Activated T-helper 1 cell treated with anti-CD3 and anti-CD28 coated beads, Interleukin-12 subunit alpha, Interleukin-12 subunit beta, Interleukin-2, Interleukin-4 antibody, amounts not matched to agents 30 ng/mL and 10 ng/mL and 1 ng/mL, durations not matched to agents 14 hours and 24 hours and 36 hours (primary cell): ENCODE measurements at regions not wholly inside any gene's neighbourhood (a gene's known extent, or its start where the extent isn't known, plus 50 kb on each side); places are given as distances from the start of the nearest gene placed in this dataset.

ENCODE experiments used
- DNase-seq: peaks from one replicate; pipeline ENCODE4 v3.0.0; 2021; ENCODE audit warnings: low spot score
- H3K27ac Mint-ChIP-seq: one replicate; pipeline ENCODE4 v1.8.0; 2021; ENCODE audit warnings: mild to moderate bottlenecking, mixed read lengths
- H3K27me3 Mint-ChIP-seq: one replicate; pipeline ENCODE4 v1.8.0; 2022; ENCODE audit warnings: mild to moderate bottlenecking, moderate library complexity, mixed read lengths; ENCODE audit not compliant: insufficient read depth
- H3K36me3 Mint-ChIP-seq: one replicate; pipeline ENCODE4 v1.8.0; 2021; ENCODE audit warnings: low read depth, mixed read lengths
- H3K4me1 Mint-ChIP-seq: one replicate; pipeline ENCODE4 v1.8.0; 2021; ENCODE audit warnings: low read depth, mixed read lengths
- H3K4me3 Mint-ChIP-seq: one replicate; pipeline ENCODE4 v1.8.0; 2021; ENCODE audit warnings: mild to moderate bottlenecking, moderate library complexity, mixed read lengths
- H3K9me3 Mint-ChIP-seq: one replicate; pipeline ENCODE4 v1.8.0; 2021; ENCODE audit warnings: mixed read lengths
- intact Hi-C: fragments of 100-400 bp; cut with micrococcal nuclease; formaldehyde crosslinking; loops from one replicate; pipeline ENCODE4 v1.15.1; 2024

DNA sequence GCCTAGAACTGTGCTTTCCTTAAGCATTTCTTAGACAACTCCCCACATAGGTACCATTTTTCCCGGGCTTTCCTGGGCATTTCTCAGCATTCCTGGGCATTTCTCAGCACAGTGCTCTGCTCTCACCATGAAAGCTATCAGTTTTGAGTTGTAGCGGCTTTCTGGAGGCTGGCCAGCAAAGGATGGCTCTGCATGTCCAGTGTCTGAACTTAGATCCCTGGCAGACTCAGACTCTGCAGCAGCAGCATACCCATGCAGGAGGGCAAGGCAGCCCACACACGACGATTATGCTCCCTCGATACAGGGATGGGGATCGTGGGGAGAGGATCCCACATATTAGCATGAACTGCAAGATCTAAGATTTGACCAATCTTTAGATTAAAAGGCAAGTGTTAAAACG, 248.9 kb upstream of the MKI67 start:
- intact Hi-C loops: no loop called here
- Mint-ChIP-seq H3K4me1 (peaks cover 10% of the 10 kb centered on the region), H3K27ac (no peak overlapping the region), H3K4me3 (no peak overlapping the region), H3K27me3 (peaks cover 3% of the 10 kb centered on the region), H3K9me3 (no peaks in the 10 kb centered on the region), H3K36me3 (no peaks in the 10 kb centered on the region)
- DNase-seq: no peak

- no peak overlapping the region for H3K4me3 Mint-ChIP-seq
- no peaks in the 10 kb centered on the region for H3K9me3 Mint-ChIP-seq
- no peak overlapping the region for H3K27ac Mint-ChIP-seq
- intact Hi-C loops: no loop called here
- H3K27me3 Mint-ChIP-seq: peaks cover 3% of the 10 kb centered on the region
- no peaks in the 10 kb centered on the region for H3K36me3 Mint-ChIP-seq
- H3K4me1 Mint-ChIP-seq: peaks cover 10% of the 10 kb centered on the region
- no peak for DNase-seq
Observed at GRCh38 chr10:128377364-128377987, 251.3 kb upstream of the MKI67 start.

- DNase-seq: no peak
- H3K27ac Mint-ChIP-seq: no peak overlapping the region
- intact Hi-C loops: no loop called here
- no peaks in the 10 kb centered on the region for H3K9me3 Mint-ChIP-seq
- H3K27me3 Mint-ChIP-seq: peaks cover 3% of the 10 kb centered on the region
- peaks cover 8% of the 10 kb centered on the region for H3K4me1 Mint-ChIP-seq
- no peaks in the 10 kb centered on the region for H3K36me3 Mint-ChIP-seq
- no peak overlapping the region for H3K4me3 Mint-ChIP-seq
Observed at GRCh38 chr10:128377988-128378387, 251.8 kb upstream of the MKI67 start.

GRCh38 chr10:128380946-128381345, 254.7 kb upstream of the MKI67 start:
- Mint-ChIP-seq H3K4me1 (no peaks in the 10 kb centered on the region), H3K4me3 (no peak overlapping the region), H3K36me3 (no peaks in the 10 kb centered on the region), H3K27ac (no peak overlapping the region), H3K27me3 (no peaks in the 10 kb centered on the region), H3K9me3 (no peaks in the 10 kb centered on the region)
- intact Hi-C loops: no loop called here
- DNase-seq: no peak

DNA sequence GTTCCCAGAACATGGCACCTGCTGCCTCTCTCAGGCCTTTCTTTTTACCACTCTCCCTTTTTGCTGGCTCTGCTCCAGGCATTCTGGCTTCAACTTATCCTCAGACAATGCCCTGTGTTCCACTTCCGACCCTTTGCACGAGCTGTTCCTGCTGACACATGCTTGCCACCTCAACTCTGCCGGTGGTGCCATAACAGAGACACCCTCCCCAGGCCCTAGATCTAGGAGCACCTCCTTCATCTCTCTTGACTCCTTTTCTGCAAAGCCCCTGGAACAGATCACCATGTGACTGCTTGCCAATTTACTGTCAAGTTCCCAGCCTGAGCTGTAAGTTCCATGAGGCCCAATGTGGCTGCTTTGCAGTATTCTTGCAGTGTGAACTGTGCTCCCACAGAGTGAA, 256.0 kb upstream of the MKI67 start:
- intact Hi-C loops: no loop called here
- no peaks in the 10 kb centered on the region for H3K4me1 Mint-ChIP-seq
- no peaks in the 10 kb centered on the region for H3K27me3 Mint-ChIP-seq
- DNase-seq: no peak
- no peak overlapping the region for H3K27ac Mint-ChIP-seq
- no peak overlapping the region for H3K4me3 Mint-ChIP-seq
- H3K9me3 Mint-ChIP-seq: no peaks in the 10 kb centered on the region
- no peaks in the 10 kb centered on the region for H3K36me3 Mint-ChIP-seq

DNA sequence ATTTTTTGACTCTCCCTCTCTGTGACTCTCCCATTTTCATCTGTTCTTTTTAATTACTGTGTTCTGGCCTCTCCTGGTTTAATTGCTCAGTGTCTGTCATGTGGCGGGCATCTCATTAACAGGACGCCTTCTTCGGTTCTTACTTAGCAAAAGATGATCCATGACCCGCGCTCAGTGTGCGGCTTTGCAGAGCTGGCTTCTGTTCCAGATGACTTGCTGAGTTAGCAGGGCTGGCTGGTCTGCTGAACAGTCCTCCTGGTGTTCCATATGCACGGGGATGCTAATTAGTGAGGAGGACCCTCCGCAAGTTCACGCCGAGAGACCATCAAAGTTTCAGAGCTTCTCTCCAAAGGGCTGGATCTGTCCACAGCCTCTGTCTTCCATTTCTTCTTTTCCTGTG, 258.6 kb upstream of the MKI67 start:
- Mint-ChIP-seq H3K9me3 (no peaks in the 10 kb centered on the region), H3K36me3 (no peaks in the 10 kb centered on the region), H3K27ac (no peak overlapping the region), H3K4me1 (no peaks in the 10 kb centered on the region), H3K4me3 (no peak overlapping the region), H3K27me3 (peaks cover 1% of the 10 kb centered on the region)
- DNase-seq: no peak
- intact Hi-C loops: no loop called here

GRCh38 chr10:128386231-128386630, 260.0 kb upstream of the MKI67 start:
- H3K36me3 Mint-ChIP-seq: no peaks in the 10 kb centered on the region
- no peaks in the 10 kb centered on the region for H3K4me1 Mint-ChIP-seq
- no peak overlapping the region for H3K4me3 Mint-ChIP-seq
- no peak overlapping the region for H3K27ac Mint-ChIP-seq
- intact Hi-C loops: no loop called here
- no peak for DNase-seq
- H3K27me3 Mint-ChIP-seq: peaks cover 3% of the 10 kb centered on the region
- no peaks in the 10 kb centered on the region for H3K9me3 Mint-ChIP-seq

- intact Hi-C loops: no loop called here
- Mint-ChIP-seq H3K27ac (no peak overlapping the region), H3K27me3 (peaks cover 3% of the 10 kb centered on the region), H3K9me3 (no peaks in the 10 kb centered on the region), H3K4me1 (no peaks in the 10 kb centered on the region), H3K36me3 (no peaks in the 10 kb centered on the region), H3K4me3 (no peak overlapping the region)
- no peak for DNase-seq
Observed at GRCh38 chr10:128386816-128387604, 260.8 kb upstream of the MKI67 start.

DNA sequence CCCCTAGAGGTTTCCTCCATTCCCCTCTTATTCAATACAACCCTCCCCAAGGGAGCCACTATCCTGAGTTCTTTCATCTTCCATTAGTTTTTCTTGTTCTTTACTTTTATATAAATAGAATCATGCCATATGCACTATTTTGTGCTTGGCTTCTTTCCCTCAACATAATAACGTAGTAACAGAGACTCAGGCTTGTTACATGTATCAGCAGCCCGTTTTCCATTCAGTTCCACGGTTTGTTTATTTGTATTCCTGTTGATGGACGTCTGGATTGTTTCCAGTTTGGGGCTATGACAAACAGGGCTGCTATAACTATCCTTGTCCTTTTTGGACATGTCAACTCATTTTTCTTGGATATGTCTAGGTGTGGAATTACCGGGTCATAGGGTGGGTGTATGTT, 264.4 kb upstream of the MKI67 start:
- Mint-ChIP-seq H3K4me1 (no peaks in the 10 kb centered on the region), H3K27ac (no peak overlapping the region), H3K36me3 (no peaks in the 10 kb centered on the region), H3K27me3 (peaks cover 3% of the 10 kb centered on the region), H3K4me3 (no peak overlapping the region), H3K9me3 (no peaks in the 10 kb centered on the region)
- no peak for DNase-seq
- intact Hi-C loops: no loop called here

- Mint-ChIP-seq H3K27me3 (peaks cover 3% of the 10 kb centered on the region), H3K4me3 (no peak overlapping the region), H3K36me3 (no peaks in the 10 kb centered on the region), H3K4me1 (no peaks in the 10 kb centered on the region), H3K27ac (no peak overlapping the region), H3K9me3 (no peaks in the 10 kb centered on the region)
- DNase-seq: no peak
- intact Hi-C loops: no loop called here
Observed at GRCh38 chr10:128393546-128393945, 267.3 kb upstream of the MKI67 start.

DNA sequence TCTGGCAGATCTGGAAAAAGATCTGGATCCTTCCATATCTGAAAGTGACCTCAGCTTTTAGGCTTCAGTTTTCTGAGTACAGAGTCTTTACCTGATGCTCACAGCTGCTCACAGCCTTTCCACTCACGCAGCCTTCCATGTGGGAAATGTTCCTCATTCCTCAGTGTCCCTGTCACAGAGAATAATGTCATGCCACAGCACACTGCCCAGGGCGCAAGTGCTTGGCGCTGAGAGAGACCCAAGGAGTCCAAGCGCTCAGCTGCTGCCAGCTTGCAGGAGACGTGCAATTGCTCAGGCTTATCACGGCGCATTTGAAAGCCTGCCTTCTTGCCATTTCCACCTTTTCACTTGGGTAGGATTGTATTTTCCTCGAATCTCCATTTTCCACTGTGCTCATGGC, 271.9 kb upstream of the MKI67 start:
- Mint-ChIP-seq H3K4me3 (no peak overlapping the region), H3K27ac (no peak overlapping the region), H3K9me3 (peaks cover 3% of the 10 kb centered on the region), H3K4me1 (no peaks in the 10 kb centered on the region), H3K36me3 (no peaks in the 10 kb centered on the region), H3K27me3 (no peaks in the 10 kb centered on the region)
- no peak for DNase-seq
- intact Hi-C loops: no loop called here

DNA sequence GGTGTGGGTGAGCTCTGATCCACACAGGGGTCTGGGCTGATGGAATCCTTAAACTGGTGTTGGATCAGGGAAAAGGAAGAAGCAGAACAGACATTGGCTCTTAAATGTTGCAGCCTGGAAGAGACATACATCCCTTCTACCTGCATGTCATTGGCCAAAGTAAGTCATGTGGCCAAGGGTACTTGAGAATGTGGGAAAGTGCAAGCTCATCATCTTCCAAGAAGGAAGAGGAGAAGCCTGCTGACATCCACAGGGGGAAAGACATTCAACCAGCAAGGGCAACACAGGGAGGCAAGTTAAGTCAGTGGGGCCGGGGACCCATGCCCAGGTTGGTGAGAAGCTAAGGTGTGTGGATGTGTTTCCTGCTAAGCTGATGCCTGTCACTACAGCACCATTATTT, 272.8 kb upstream of the MKI67 start:
- H3K27ac Mint-ChIP-seq: no peak overlapping the region
- no peak overlapping the region for H3K4me3 Mint-ChIP-seq
- no peaks in the 10 kb centered on the region for H3K4me1 Mint-ChIP-seq
- no peaks in the 10 kb centered on the region for H3K27me3 Mint-ChIP-seq
- intact Hi-C loops: no loop called here
- no peaks in the 10 kb centered on the region for H3K36me3 Mint-ChIP-seq
- peaks cover 3% of the 10 kb centered on the region for H3K9me3 Mint-ChIP-seq
- DNase-seq: no peak

DNA sequence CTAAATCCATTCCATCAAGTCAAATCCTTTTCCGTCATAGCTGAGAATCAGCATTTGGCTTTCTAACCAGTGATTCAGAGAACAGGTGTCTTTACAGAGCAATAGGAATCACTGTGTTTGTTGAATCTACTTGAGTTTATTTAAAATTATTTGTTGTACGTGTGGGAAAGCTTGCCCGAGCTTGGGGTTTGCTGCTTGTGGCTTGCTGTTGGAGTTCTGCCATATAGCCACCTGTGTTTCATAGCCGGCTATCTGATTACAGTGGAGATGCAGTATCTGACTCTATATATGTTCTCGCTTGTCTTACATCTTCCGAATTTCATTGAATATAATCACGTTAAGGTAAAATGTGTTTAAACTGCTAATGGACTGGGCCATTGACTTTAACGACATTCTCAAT, 274.3 kb upstream of the MKI67 start:
- Mint-ChIP-seq H3K4me3 (no peak overlapping the region), H3K27me3 (no peaks in the 10 kb centered on the region), H3K9me3 (peaks cover 3% of the 10 kb centered on the region), H3K27ac (no peak overlapping the region), H3K36me3 (no peaks in the 10 kb centered on the region), H3K4me1 (no peaks in the 10 kb centered on the region)
- intact Hi-C loops: no loop called here
- no peak for DNase-seq

- no peak overlapping the region for H3K4me3 Mint-ChIP-seq
- DNase-seq: no peak
- intact Hi-C loops: no loop called here
- H3K4me1 Mint-ChIP-seq: no peaks in the 10 kb centered on the region
- H3K9me3 Mint-ChIP-seq: peaks cover 3% of the 10 kb centered on the region
- H3K36me3 Mint-ChIP-seq: no peaks in the 10 kb centered on the region
- H3K27me3 Mint-ChIP-seq: no peaks in the 10 kb centered on the region
- no peak overlapping the region for H3K27ac Mint-ChIP-seq
Observed at GRCh38 chr10:128405450-128405849, 279.2 kb upstream of the MKI67 start.
